Lung microvascular endothelial cell (primary cell): ENCODE measurements at regions not wholly inside any gene's neighbourhood (a gene's known extent, or its start where the extent isn't known, plus 50 kb on each side); places are given as distances from the start of the nearest gene placed in this dataset.

ENCODE experiments used
- DNase-seq, 2 donors: peaks; one replicate each; pipeline versions ENCODE4 v3.0.0 to v3.0.0-alpha.2; 2010; ENCODE audit warnings: low read depth in 2 of 2

GRCh38 chr9:18384066-18384465, 89.9 kb upstream of the ADAMTSL1 start:
- peak; percentile 43 to 76 for DNase-seq

- DNase-seq: no peak
These were observed 88.1 kb upstream of the ADAMTSL1 start for GRCh38 chr9:18385696-18386490.

GRCh38 chr9:18390393-18390792, 83.6 kb upstream of the ADAMTSL1 start:
- no peak for DNase-seq

GRCh38 chr9:18393340-18394130, 80.4 kb upstream of the ADAMTSL1 start:
- DNase-seq: peak; percentile 45 to 99

- peak; percentile 51 to 60 for DNase-seq
These were observed 79.1 kb upstream of the ADAMTSL1 start for GRCh38 chr9:18394847-18395351.

GRCh38 chr9:18396102-18396728, 77.7 kb upstream of the ADAMTSL1 start:
- peak; percentile 43 to 54 for DNase-seq

GRCh38 chr9:18397076-18397475, 76.9 kb upstream of the ADAMTSL1 start:
- DNase-seq: peak in 1 of 2 donors; percentile 55

- no peak for DNase-seq
These were observed 75.9 kb upstream of the ADAMTSL1 start for GRCh38 chr9:18398038-18398437.

- DNase-seq: peak in 1 of 2 donors; percentile 57
These were observed 69.4 kb upstream of the ADAMTSL1 start for GRCh38 chr9:18404434-18405029.

GRCh38 chr9:18405240-18405639, 68.7 kb upstream of the ADAMTSL1 start:
- DNase-seq: peak; percentile 7 to 16

GRCh38 chr9:18410983-18411382, 63.0 kb upstream of the ADAMTSL1 start:
- DNase-seq: no peak

GRCh38 chr9:18421391-18421790, 52.6 kb upstream of the ADAMTSL1 start:
- no peak for DNase-seq

- no peak for DNase-seq
These were observed 51.5 kb upstream of the ADAMTSL1 start for GRCh38 chr9:18422296-18423036.

- DNase-seq: no peak
These were observed 50.0 kb upstream of the ADAMTSL1 start for GRCh38 chr9:18423791-18424531.
